SU-DHL-6 (cell line): ENCODE measurements at regions not wholly inside any gene's neighbourhood (a gene's known extent, or its start where the extent isn't known, plus 50 kb on each side); places are given as distances from the start of the nearest gene placed in this dataset.

Experiments used
- H2AFZ ChIP-seq: fragments of 200-600 bp; sonication (generic); 2 replicates; pipeline ENCODE4 v1.6.1; 2014; ENCODE audit warnings: low read depth, mild to moderate bottlenecking, moderate library complexity, mixed read lengths, antibody characterized with exemption, low read length; ENCODE audit not compliant: severe bottlenecking
- H3F3A ChIP-seq: fragments of 200-600 bp; shearing (Covaris generic); 2 replicates; pipeline ENCODE4 v1.6.0; 2016; ENCODE audit warnings: antibody characterized with exemption, mild to moderate bottlenecking; ENCODE audit not compliant: insufficient read depth
- H3K27ac ChIP-seq: fragments of 200-600 bp; sonication (generic); 2 replicates; pipeline ENCODE4 v1.5.1; 2016; ENCODE audit warnings: low read depth, mild to moderate bottlenecking, low read length, moderate library complexity, mixed read lengths
- H3K27me3 ChIP-seq: fragments of 200-600 bp; sonication (generic), shearing (Covaris generic); 2 replicates; pipeline ENCODE4 v1.6.0; 2014; ENCODE audit warnings: mild to moderate bottlenecking, low read length
- H3K36me3 ChIP-seq: fragments of 200-600 bp; sonication (generic); 2 replicates; pipeline ENCODE4 v1.6.1; 2014; ENCODE audit warnings: mild to moderate bottlenecking, low read length, mixed read lengths
- H3K4me2 ChIP-seq: fragments of 300-600, 200-600 bp; shearing (Covaris generic), sonication (generic); 2 replicates; pipeline ENCODE4 v1.6.0; 2014; ENCODE audit warnings: low read length, low read depth, mild to moderate bottlenecking; ENCODE audit not compliant: poor library complexity, severe bottlenecking
- H3K4me3 ChIP-seq: fragments of 200-600 bp; sonication (generic); 2 replicates; pipeline ENCODE4 v1.5.1; 2014; ENCODE audit warnings: antibody characterized with exemption, low read length, mild to moderate bottlenecking, mixed read lengths; ENCODE audit not compliant: insufficient read depth, poor library complexity, severe bottlenecking
- H3K79me2 ChIP-seq: fragments of 200-600 bp; sonication (generic); 2 replicates; pipeline ENCODE4 v1.6.1; 2014; ENCODE audit warnings: mild to moderate bottlenecking, low read length, moderate library complexity; ENCODE audit not compliant: insufficient read depth
- H3K9ac ChIP-seq: fragments of 200-600 bp; sonication (generic); 2 replicates; pipeline ENCODE4 v1.7.0; 2014; ENCODE audit warnings: mild to moderate bottlenecking, low read length
- H3K9me2 ChIP-seq: fragments of 200-600 bp; sonication (generic); replicated peaks from 2 replicates; pipeline ENCODE4 v1.6.1; 2014; ENCODE audit warnings: low read length; ENCODE audit not compliant: insufficient read depth
- H3K9me3 ChIP-seq: fragments of 200-600 bp; sonication (generic); 2 replicates; pipeline ENCODE4 v1.6.1; 2014; ENCODE audit warnings: low read length, mixed read lengths; ENCODE audit not compliant: insufficient read depth
- H4K20me1 ChIP-seq: fragments of 200-600 bp; sonication (generic); 2 replicates; pipeline ENCODE4 v1.6.1; 2014; ENCODE audit warnings: low read depth, mild to moderate bottlenecking, antibody characterized with exemption, low read length, moderate library complexity, mixed read lengths
- CTCF ChIP-seq: fragments of 200-600 bp; sonication (generic); IDR thresholded peaks from one replicate; pipeline ENCODE4 v1.5.1; 2017; ENCODE audit warnings: antibody characterized with exemption, mild to moderate bottlenecking, low read length, moderate library complexity; ENCODE audit not compliant: insufficient read depth, poor library complexity, severe bottlenecking
- EZH2phosphoT487 ChIP-seq: fragments of 200-600 bp; sonication (generic), shearing (Covaris generic); conservative IDR thresholded peaks from 2 replicates; pipeline ENCODE4 v1.6.1; 2018; ENCODE audit warnings: mild to moderate bottlenecking, antibody characterized with exemption, low read length, moderate library complexity, mixed read lengths

GRCh38 chr12:76266797-76267196 lies 81.4 kb downstream of the BBS10 start:
- no peaks in the 10 kb centered on the region for H3F3A ChIP-seq
- no peak overlapping the region for H2AFZ ChIP-seq
- H3K9me2 ChIP-seq = no peaks in the 10 kb centered on the region
- H3K36me3 ChIP-seq = no peaks in the 10 kb centered on the region
- H4K20me1 ChIP-seq = no peaks in the 10 kb centered on the region
- no peaks in the 10 kb centered on the region for H3K27me3 ChIP-seq
- H3K9ac ChIP-seq = no peak overlapping the region
- H3K9me3 ChIP-seq = no peaks in the 10 kb centered on the region
- no peak overlapping the region for H3K27ac ChIP-seq
- no peak overlapping the region for H3K4me2 ChIP-seq
- H3K4me3 ChIP-seq = no peak overlapping the region
- TF ChIP-seq EZH2phosphoT487 = no peak
- TF ChIP-seq CTCF = no peak
- no peaks in the 10 kb centered on the region for H3K79me2 ChIP-seq

GRCh38 chr12:76265424-76266180 lies 82.6 kb downstream of the BBS10 start:
- Histone ChIP-seq H3K9me2 (no peaks in the 10 kb centered on the region), H3K9ac (no peak overlapping the region), H3K9me3 (no peaks in the 10 kb centered on the region), H2AFZ (no peak overlapping the region), H3K27ac (no peak overlapping the region), H3F3A (no peaks in the 10 kb centered on the region), H3K79me2 (no peaks in the 10 kb centered on the region), H3K4me3 (no peak overlapping the region), H3K36me3 (no peaks in the 10 kb centered on the region), H4K20me1 (no peaks in the 10 kb centered on the region), H3K27me3 (no peaks in the 10 kb centered on the region), H3K4me2 (no peak overlapping the region)
- no peak for TF ChIP-seq EZH2phosphoT487
- TF ChIP-seq CTCF = no peak

GRCh38 chr12:76264611-76265012 lies 83.6 kb downstream of the BBS10 start:
- Histone ChIP-seq H3F3A (no peaks in the 10 kb centered on the region), H3K4me2 (no peak overlapping the region), H3K36me3 (no peaks in the 10 kb centered on the region), H3K27ac (no peak overlapping the region), H3K27me3 (no peaks in the 10 kb centered on the region), H3K9me2 (no peaks in the 10 kb centered on the region), H3K9ac (no peak overlapping the region), H2AFZ (no peak overlapping the region), H3K4me3 (no peak overlapping the region), H4K20me1 (no peaks in the 10 kb centered on the region), H3K9me3 (no peaks in the 10 kb centered on the region), H3K79me2 (no peaks in the 10 kb centered on the region)
- TF ChIP-seq CTCF (no peak), EZH2phosphoT487 (no peak)
